ENCODE measurements at regions not wholly inside any gene's neighbourhood (a gene's known extent, or its start where the extent isn't known, plus 50 kb on each side); places are given as distances from the start of the nearest gene placed in this dataset.

DNA sequence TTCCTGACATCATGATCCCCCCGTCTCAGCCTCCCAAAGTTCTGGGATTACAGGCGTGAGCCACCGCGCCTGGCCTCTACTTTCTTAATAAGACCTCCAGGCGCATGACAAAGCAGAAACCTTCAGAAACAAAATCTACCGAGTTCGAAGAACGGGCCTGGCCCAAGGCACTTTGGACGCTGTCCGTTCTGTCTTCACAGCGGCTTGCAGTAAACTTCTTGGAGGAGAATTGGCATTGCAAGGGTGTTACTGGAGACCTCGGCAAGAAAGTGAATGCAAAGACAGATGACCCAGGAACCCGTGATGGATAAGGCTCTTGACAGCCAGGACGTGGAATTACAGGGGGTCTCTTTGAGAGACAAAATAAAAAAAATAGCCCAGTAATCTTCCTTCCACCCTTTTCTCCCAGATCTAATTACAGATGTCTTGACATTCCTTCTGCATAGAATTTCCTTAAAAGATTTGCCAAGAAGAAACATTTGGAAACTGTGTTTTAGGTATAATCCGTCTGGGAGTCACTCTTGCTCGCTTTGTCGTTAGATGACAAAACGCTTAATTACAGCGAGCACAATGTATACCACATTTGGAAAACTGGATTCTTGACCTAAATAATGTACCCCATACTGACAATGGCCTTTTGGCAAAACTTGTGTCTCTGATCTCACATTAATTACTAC is 83.2 kb upstream of the TBX3 start:
- no peak for DNase-seq (ENCODE audit: low read depth)
- TF ChIP-seq, protein P1, sequence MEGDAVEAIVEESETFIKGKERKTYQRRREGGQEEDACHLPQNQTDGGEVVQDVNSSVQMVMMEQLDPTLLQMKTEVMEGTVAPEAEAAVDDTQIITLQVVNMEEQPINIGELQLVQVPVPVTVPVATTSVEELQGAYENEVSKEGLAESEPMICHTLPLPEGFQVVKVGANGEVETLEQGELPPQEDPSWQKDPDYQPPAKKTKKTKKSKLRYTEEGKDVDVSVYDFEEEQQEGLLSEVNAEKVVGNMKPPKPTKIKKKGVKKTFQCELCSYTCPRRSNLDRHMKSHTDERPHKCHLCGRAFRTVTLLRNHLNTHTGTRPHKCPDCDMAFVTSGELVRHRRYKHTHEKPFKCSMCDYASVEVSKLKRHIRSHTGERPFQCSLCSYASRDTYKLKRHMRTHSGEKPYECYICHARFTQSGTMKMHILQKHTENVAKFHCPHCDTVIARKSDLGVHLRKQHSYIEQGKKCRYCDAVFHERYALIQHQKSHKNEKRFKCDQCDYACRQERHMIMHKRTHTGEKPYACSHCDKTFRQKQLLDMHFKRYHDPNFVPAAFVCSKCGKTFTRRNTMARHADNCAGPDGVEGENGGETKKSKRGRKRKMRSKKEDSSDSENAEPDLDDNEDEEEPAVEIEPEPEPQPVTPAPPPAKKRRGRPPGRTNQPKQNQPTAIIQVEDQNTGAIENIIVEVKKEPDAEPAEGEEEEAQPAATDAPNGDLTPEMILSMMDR (IDR thresholded peaks at IDR 0.05; ENCODE audit: low read length, missing control alignments): no peak
- no peak overlapping the region for H3K4me3 ChIP-seq (replicated peaks; ENCODE audit: low read depth, low read length)

- TF ChIP-seq, protein P1 (IDR thresholded peaks at IDR 0.05; ENCODE audit: low read length, missing control alignments): no peak
- no peak for DNase-seq (ENCODE audit: low read depth)
- no peak overlapping the region for H3K4me3 ChIP-seq (replicated peaks; ENCODE audit: low read depth, low read length)
Measured at GRCh38 chr12:114765960-114766691, 82.2 kb upstream of the TBX3 start.

GRCh38 chr12:114764510-114764909 is 80.5 kb upstream of the TBX3 start:
- H3K4me3 ChIP-seq (replicated peaks; ENCODE audit: low read depth, low read length): no peak overlapping the region
- peak; percentile 65 for DNase-seq (ENCODE audit: low read depth)
- TF ChIP-seq, protein P1 (IDR thresholded peaks at IDR 0.05; ENCODE audit: low read length, missing control alignments): no peak

- peak; percentile 68 for DNase-seq (ENCODE audit: low read depth)
- H3K4me3 ChIP-seq (replicated peaks; ENCODE audit: low read depth, low read length): no peak overlapping the region
- TF ChIP-seq, protein P1 (IDR thresholded peaks at IDR 0.05; ENCODE audit: low read length, missing control alignments): no peak
Measured at GRCh38 chr12:114762490-114763110, 78.6 kb upstream of the TBX3 start.

- H3K4me3 ChIP-seq (replicated peaks; ENCODE audit: low read depth, low read length): no peak overlapping the region
- TF ChIP-seq, protein P1 (IDR thresholded peaks at IDR 0.05; ENCODE audit: low read length, missing control alignments): no peak
- DNase-seq (ENCODE audit: low read depth): no peak
Measured at GRCh38 chr12:114760151-114760877, 76.3 kb upstream of the TBX3 start.

- no peak overlapping the region for H3K4me3 ChIP-seq (replicated peaks; ENCODE audit: low read depth, low read length)
- DNase-seq (ENCODE audit: low read depth): no peak
- TF ChIP-seq, protein P1 (IDR thresholded peaks at IDR 0.05; ENCODE audit: low read length, missing control alignments): no peak
Measured at GRCh38 chr12:114759635-114760034, 75.7 kb upstream of the TBX3 start.
